GM19467 (cell line): ENCODE measurements at regions not wholly inside any gene's neighbourhood (a gene's known extent, or its start where the extent isn't known, plus 50 kb on each side); places are given as distances from the start of the nearest gene placed in this dataset.

Experiments used
- ATAC-seq: cut with Tn5 transposase; IDR thresholded peaks from one replicate; pipeline ENCODE4 v1.9.1; 2021; ENCODE audit warnings: mild to moderate bottlenecking, moderate library complexity; ENCODE audit not compliant: unreplicated experiment

DNA sequence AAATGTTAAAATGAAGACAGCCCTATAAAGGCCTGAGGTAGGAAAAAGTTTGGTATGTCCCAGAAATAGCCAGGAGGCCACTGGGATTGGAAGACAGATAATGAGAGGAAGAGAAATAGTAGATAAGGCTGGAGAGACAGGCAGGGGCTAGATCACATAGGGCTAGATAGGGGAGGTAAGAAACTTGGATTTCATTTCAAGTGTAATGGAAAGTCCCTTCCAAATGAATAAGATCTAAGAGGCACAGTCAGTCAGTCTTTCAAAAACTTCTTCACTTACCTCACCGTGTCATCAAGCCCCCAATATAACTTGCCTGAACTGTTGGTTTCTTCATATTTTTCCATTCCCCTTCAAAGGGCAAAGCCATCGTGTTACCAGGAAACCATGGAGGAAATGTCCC is 121.8 kb downstream of the SPCS3 start:
- no peak for ATAC-seq

DNA sequence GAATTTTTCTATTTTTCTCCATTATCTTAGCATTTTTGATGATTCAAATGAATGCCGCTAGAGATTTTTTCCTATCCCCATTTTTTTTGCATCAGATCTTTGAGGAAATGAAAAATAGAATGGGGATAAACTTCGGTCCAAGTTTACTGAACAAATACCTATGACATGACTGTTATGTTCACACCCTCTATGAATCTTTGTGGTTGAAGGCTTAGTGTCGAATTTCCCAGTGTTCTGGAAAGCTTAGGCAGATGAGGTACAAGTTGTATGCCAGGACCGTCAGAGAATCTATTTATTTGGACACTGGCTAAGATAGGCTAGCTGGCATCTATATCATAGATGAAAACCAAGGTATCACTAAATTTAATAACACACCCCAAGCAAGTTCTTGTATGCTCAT is 123.4 kb downstream of the SPCS3 start:
- no peak for ATAC-seq

- ATAC-seq = no peak
These were observed 124.1 kb downstream of the SPCS3 start for GRCh38 chr4:176443646-176444409.

DNA sequence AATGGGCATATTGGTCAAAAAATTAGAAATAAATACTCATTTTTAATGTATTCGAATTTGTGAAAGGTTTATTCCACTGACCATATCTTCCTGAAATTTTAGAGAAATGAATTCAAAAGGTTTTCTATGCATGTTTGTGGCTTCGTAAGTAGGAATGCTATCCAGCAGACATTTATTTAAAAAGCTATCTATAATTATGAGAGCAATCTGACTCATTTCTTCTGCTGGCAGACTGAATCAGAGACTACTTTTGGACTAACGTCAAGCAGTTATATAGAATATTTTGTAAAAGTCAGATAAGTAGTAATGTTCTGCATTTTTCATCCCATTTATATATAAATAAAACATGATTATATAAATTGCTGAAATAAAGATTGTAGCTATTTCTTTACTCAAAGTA is 125.0 kb downstream of the SPCS3 start:
- ATAC-seq = no peak

DNA sequence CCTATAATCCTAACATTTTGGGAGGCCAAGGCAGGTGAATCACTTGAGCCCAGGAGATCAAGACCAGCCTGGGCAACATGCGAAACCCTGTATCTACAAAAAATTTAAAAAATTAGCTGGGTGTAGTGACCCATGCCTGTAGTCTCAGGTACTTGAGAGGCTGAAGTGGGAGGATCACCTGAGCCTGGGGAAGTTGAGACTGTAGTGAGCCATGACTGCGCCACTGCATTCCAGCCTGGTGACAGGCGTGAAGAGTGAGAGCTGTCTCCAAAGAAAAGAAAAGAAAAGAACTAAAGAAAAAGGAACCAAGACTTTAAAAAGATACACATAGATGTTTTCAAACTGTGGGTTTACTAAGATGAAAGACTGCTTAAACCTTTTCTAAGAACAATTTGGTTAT is 129.0 kb downstream of the SPCS3 start:
- ATAC-seq = no peak

GRCh38 chr4:176451443-176451842 is 131.7 kb downstream of the SPCS3 start:
- no peak for ATAC-seq

- no peak for ATAC-seq
These were observed 133.3 kb downstream of the SPCS3 start for GRCh38 chr4:176453079-176453478.

GRCh38 chr4:176453658-176454057 is 133.9 kb downstream of the SPCS3 start:
- ATAC-seq = no peak

GRCh38 chr4:176464748-176465147 is 145.0 kb downstream of the SPCS3 start:
- ATAC-seq = peak; percentile 99

GRCh38 chr4:176467001-176467400 is 147.2 kb downstream of the SPCS3 start:
- no peak for ATAC-seq

- ATAC-seq = no peak
These were observed 149.8 kb downstream of the SPCS3 start for GRCh38 chr4:176469546-176469945.

DNA sequence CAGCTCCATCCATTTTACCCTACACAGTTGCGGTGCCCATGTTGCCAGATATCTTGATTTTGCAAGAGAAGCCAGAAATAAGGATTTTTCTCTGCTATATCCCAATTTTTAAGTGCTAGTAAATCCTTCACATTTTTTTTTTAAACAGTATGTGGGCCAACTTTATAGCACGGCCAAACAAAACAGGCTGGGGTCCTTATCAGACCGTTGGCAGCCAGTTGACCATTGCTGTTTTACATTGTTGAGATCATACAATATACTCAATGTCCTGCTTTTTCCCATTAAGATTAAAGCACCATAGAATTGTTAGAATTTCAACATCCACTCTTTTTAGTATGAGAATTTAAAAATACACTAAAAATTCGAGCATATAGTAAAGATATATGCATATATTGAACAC is 150.9 kb downstream of the SPCS3 start:
- ATAC-seq = no peak

DNA sequence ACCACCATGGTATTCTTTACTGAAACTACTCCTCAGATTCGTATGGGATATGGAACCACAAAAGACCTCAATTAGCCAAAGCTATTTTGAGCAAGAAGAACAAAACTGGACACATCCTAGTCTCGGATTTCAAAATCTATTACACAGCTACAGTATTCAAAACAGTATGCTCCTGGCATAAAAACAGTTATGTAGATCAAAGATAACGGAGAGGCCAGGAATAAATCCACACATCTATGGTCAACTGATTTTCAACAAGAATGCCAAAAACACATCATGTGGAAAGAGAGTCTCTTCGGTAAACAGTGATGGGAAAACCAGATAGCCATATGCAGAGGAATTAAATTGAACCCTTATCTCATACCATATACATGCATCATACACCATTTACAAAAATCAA is 155.3 kb downstream of the SPCS3 start:
- no peak for ATAC-seq

DNA sequence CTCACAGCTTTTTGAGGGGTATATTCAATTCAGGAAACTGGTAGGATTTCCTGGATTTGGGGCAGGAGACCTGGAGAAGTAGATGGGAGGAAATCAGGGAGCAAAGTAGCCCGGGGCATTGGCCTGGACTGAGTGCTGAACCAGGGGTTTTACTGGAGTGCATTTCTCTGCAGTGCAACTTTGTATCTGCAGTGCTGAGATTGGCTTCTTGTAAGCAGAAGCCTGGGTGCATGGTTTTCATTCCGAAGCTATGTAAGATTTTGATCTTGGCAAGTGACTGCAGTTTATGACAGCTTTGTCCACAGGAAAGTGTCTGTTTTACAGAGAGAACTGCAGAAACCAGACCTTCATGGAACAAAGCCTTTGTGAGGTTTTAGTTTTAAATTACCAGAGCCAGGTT is 158.3 kb downstream of the SPCS3 start:
- ATAC-seq = no peak

GRCh38 chr4:176479767-176480166 is 160.0 kb downstream of the SPCS3 start:
- ATAC-seq = no peak

GRCh38 chr4:176482972-176483371 is 163.2 kb downstream of the SPCS3 start:
- no peak for ATAC-seq

DNA sequence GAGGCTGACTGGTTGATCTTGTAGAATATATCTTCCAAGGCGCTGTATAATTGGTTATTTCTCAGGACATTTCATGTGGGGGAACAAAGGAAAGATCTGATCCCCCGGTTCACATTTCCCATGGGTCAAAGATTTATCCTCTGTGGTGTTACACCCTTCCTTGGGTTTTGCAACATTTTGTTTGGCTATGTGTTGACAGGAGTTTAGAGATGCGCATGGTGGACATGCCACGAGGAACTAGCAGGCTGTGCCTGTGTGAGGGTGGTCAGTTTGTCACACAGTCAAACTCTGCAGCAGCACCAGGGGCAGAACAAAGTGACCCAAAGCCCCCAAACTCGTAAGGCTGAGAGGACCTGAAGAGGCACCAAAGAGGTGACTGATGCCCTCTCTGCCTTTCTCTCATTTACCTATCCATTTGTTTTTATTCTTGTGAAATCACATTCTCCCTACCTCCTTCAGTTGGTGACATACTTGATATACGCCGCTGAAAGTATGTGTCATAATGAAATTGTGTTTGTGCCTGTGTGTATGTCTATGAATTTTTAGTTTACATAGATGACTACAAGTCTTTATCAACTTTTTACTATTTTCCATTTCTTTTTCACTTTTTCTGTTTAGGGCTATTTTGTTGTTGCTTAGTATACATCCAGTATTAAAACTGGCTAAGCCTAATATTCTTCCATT is 164.7 kb downstream of the SPCS3 start:
- ATAC-seq = no peak

DNA sequence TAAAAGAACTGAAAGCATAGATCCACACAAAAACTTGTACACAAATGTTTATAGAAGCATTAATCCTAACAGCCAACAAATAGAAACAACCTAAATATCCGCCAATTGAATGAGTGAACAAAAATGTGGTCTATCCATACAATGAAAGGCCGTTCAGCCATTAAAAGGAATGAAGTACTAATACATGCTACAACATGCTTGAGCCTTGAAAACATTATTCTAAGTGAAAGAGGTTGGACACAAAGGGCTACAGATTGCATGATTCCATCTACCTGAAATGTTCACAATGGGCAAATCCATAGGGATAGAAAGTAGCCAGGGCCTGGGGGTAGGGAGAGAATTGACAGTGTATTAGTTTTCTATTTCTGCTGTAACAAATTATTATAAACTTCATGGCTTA is 169.2 kb downstream of the SPCS3 start:
- no peak for ATAC-seq

DNA sequence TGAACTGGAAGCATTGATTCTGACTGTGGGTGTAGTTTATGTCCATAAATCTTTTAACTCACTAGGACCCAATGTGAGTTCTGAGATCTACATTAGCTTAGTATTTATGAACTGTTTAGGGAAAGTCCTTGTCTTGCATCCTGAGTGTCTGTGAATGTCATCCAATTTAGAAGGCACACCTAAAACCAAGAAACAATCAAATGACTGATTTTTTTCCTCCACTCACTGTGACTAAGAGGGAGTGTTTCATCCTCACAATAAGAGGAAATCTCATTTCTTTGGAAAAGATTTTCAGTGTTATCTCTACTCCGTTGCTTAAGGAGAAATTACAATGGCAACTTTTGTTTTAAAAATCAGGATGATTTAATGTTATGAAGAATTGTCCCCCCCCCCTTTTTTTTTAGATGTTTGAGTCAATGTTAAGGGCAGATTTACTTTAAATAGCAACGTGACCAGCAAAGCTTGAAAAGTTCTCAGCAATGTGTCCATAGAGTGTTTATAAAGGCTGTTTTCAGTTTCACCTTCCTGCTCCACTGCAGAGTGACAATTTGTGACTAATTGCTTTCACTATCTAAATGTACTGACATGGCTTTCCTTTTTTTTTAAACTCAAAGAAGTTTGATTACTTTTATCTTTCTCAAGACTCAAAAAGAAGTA is 173.0 kb downstream of the SPCS3 start:
- peak; percentile 100 for ATAC-seq

GRCh38 chr4:176498617-176499256 is 179.0 kb downstream of the SPCS3 start:
- ATAC-seq = no peak

GRCh38 chr4:176499518-176499917 is 179.8 kb downstream of the SPCS3 start:
- ATAC-seq = no peak

- no peak for ATAC-seq
These were observed 181.1 kb downstream of the SPCS3 start for GRCh38 chr4:176500894-176501293.
